ENCODE measurements at regions not wholly inside any gene's neighbourhood (a gene's known extent, or its start where the extent isn't known, plus 50 kb on each side); places are given as distances from the start of the nearest gene placed in this dataset.
"Not testable (repeated sequence)": the region's sequence is repeated elsewhere in the genome, so short reads cannot be mapped to it uniquely, and the experiment has no call there.

GRCh38 chr9:73050065-73050816 lies 97.4 kb upstream of the ALDH1A1 start:
- Histone ChIP-seq H3K36me3 (ENCODE audit: insufficient read depth, low read length) (no peaks in the 10 kb centered on the region), H3K27ac (ENCODE audit: low read length) (no peak overlapping the region), H3K4me1 (ENCODE audit: insufficient read depth, low read length) (no peaks in the 10 kb centered on the region), H3K9me3 (ENCODE audit: insufficient read depth, low read length, severe bottlenecking) (no peaks in the 10 kb centered on the region), H4K20me1 (ENCODE audit: insufficient read depth, low read length) (no peaks in the 10 kb centered on the region), H3K79me2 (ENCODE audit: insufficient read depth, low read length) (no peaks in the 10 kb centered on the region), H3K4me2 (ENCODE audit: insufficient read depth, low read length) (no peak overlapping the region), H3K27me3 (ENCODE audit: insufficient read depth, low read length, poor library complexity) (peaks cover 9% of the 10 kb centered on the region), H2AFZ (ENCODE audit: low read depth, low read length) (no peak overlapping the region), H3K9ac (ENCODE audit: low read depth, low read length) (no peak overlapping the region), H3K4me3 (ENCODE audit: low read depth in 1 of 2, low read length in 2 of 2) (no peak overlapping the region)
- no peak for TF ChIP-seq EZH2 (IDR thresholded peaks at IDR 0.05; ENCODE audit: borderline replicate concordance, low read depth, low read length, severe bottlenecking)
- TF ChIP-seq CTCF (IDR thresholded peaks at IDR 0.05; ENCODE audit: borderline replicate concordance, extremely low read depth, low read length, poor library complexity, severe bottlenecking), result no peak
- ATAC-seq (ENCODE audit: insufficient read depth, low read depth) (no peak), DNase-seq (no peak)

- Histone ChIP-seq H3K36me3 (ENCODE audit: insufficient read depth, low read length) (no peaks in the 10 kb centered on the region), H3K4me1 (ENCODE audit: insufficient read depth, low read length) (no peaks in the 10 kb centered on the region), H3K79me2 (ENCODE audit: insufficient read depth, low read length) (no peaks in the 10 kb centered on the region), H3K27ac (ENCODE audit: low read length) (no peak overlapping the region), H3K4me3 (ENCODE audit: low read depth in 1 of 2, low read length in 2 of 2) (no peak overlapping the region), H2AFZ (ENCODE audit: low read depth, low read length) (no peak overlapping the region), H3K9ac (ENCODE audit: low read depth, low read length) (no peak overlapping the region), H3K9me3 (ENCODE audit: insufficient read depth, low read length, severe bottlenecking) (no peaks in the 10 kb centered on the region), H4K20me1 (ENCODE audit: insufficient read depth, low read length) (no peaks in the 10 kb centered on the region), H3K4me2 (ENCODE audit: insufficient read depth, low read length) (no peak overlapping the region), H3K27me3 (ENCODE audit: insufficient read depth, low read length, poor library complexity) (peaks cover 9% of the 10 kb centered on the region)
- TF ChIP-seq EZH2 (IDR thresholded peaks at IDR 0.05; ENCODE audit: borderline replicate concordance, low read depth, low read length, severe bottlenecking) (no peak), CTCF (IDR thresholded peaks at IDR 0.05; ENCODE audit: borderline replicate concordance, extremely low read depth, low read length, poor library complexity, severe bottlenecking) (no peak)
- DNase-seq (no peak), ATAC-seq (ENCODE audit: insufficient read depth, low read depth) (no peak)
Observed at GRCh38 chr9:73049280-73049679, 96.4 kb upstream of the ALDH1A1 start.

- no peak overlapping the region for H3K9ac ChIP-seq (ENCODE audit: low read depth, low read length)
- H3K4me1 ChIP-seq (ENCODE audit: insufficient read depth, low read length), result no peaks in the 10 kb centered on the region
- H3K4me2 ChIP-seq (ENCODE audit: insufficient read depth, low read length), result no peak overlapping the region
- TF ChIP-seq CTCF (IDR thresholded peaks at IDR 0.05; ENCODE audit: borderline replicate concordance, extremely low read depth, low read length, poor library complexity, severe bottlenecking) (no peak), EZH2 (IDR thresholded peaks at IDR 0.05; ENCODE audit: borderline replicate concordance, low read depth, low read length, severe bottlenecking) (no peak)
- no peaks in the 10 kb centered on the region for H3K79me2 ChIP-seq (ENCODE audit: insufficient read depth, low read length)
- no peak overlapping the region for H3K4me3 ChIP-seq (ENCODE audit: low read depth in 1 of 2, low read length in 2 of 2)
- H3K27me3 ChIP-seq (ENCODE audit: insufficient read depth, low read length, poor library complexity), result peaks cover 5% of the 10 kb centered on the region
- ATAC-seq (ENCODE audit: insufficient read depth, low read depth) (no peak), DNase-seq (no peak)
- no peak overlapping the region for H2AFZ ChIP-seq (ENCODE audit: low read depth, low read length)
- H4K20me1 ChIP-seq (ENCODE audit: insufficient read depth, low read length), result no peaks in the 10 kb centered on the region
- no peaks in the 10 kb centered on the region for H3K36me3 ChIP-seq (ENCODE audit: insufficient read depth, low read length)
- no peaks in the 10 kb centered on the region for H3K9me3 ChIP-seq (ENCODE audit: insufficient read depth, low read length, severe bottlenecking)
- no peak overlapping the region for H3K27ac ChIP-seq (ENCODE audit: low read length)
Observed at GRCh38 chr9:73046769-73047168, 93.9 kb upstream of the ALDH1A1 start.

GRCh38 chr9:73044776-73045175 lies 91.9 kb upstream of the ALDH1A1 start:
- not testable (repeated sequence) for H3K9me3 ChIP-seq (ENCODE audit: insufficient read depth, low read length, severe bottlenecking); H3K4me3 ChIP-seq (ENCODE audit: low read depth in 1 of 2, low read length in 2 of 2); H3K27ac ChIP-seq (ENCODE audit: low read length); ATAC-seq (ENCODE audit: insufficient read depth, low read depth); H4K20me1 ChIP-seq (ENCODE audit: insufficient read depth, low read length); H3K4me1 ChIP-seq (ENCODE audit: insufficient read depth, low read length); H3K4me2 ChIP-seq (ENCODE audit: insufficient read depth, low read length); H2AFZ ChIP-seq (ENCODE audit: low read depth, low read length); H3K36me3 ChIP-seq (ENCODE audit: insufficient read depth, low read length); H3K27me3 ChIP-seq (ENCODE audit: insufficient read depth, low read length, poor library complexity); H3K79me2 ChIP-seq (ENCODE audit: insufficient read depth, low read length); DNase-seq; H3K9ac ChIP-seq (ENCODE audit: low read depth, low read length)

All from DND-41 (cell line).